Tibial artery (tissue), 4 donors: ENCODE measurements at regions not wholly inside any gene's neighbourhood (a gene's known extent, or its start where the extent isn't known, plus 50 kb on each side); places are given as distances from the start of the nearest gene placed in this dataset.

Source experiments
- DNase-seq, 2 donors: peaks; one replicate each; pipeline ENCODE4 v3.0.0-alpha.2; 2019
- H3K27ac ChIP-seq, 2 donors: fragments of 200-600 bp; sonication (generic) in 1 of 2; 1 replicate in 1 of 2; 2 replicates in 1 of 2; pipeline ENCODE4 v1.5.1; 2018 to 2019; ENCODE audit warnings: mild to moderate bottlenecking in 1 of 2
- H3K27me3 ChIP-seq, 2 donors: fragments of 200-600 bp; sonication (generic) in 1 of 2; one replicate each; pipeline versions ENCODE4 v1.5.1 to v1.6.0; 2016 to 2019
- H3K36me3 ChIP-seq, 3 donors: fragments of 200-600 bp; sonication (generic) in 2 of 3; one replicate each; pipeline ENCODE4 v1.5.1; 2016 to 2019; ENCODE audit warnings: mild to moderate bottlenecking in 2 of 3
- H3K4me1 ChIP-seq, 4 donors: fragments of 200-600 bp; sonication (generic) in 2 of 4; 1 replicate in 3 of 4; 2 replicates in 1 of 4; pipeline ENCODE4 v1.5.1; 2016 to 2019
- H3K4me3 ChIP-seq, 2 donors: fragments of 200-600 bp; sonication (generic) in 1 of 2; 1 replicate in 1 of 2; 2 replicates in 1 of 2; pipeline ENCODE4 v1.5.1; 2018 to 2019; ENCODE audit warnings: mild to moderate bottlenecking in 2 of 2
- H3K9me3 ChIP-seq, 3 donors: fragments of 200-600 bp; sonication (generic) in 1 of 3; one replicate each; pipeline ENCODE4 v1.5.1; 2016 to 2019
- CTCF ChIP-seq, 2 experiments: fragments of 200-600 bp in 1 of 2; fragments of 450-650 bp in 1 of 2; IDR thresholded peaks; one replicate each; pipeline ENCODE4 v1.5.1; 2017 to 2019; ENCODE audit warnings: antibody characterized with exemption in 2 of 2, mild to moderate bottlenecking in 1 of 2, moderate library complexity in 1 of 2
- intact Hi-C: fragments of 100-400 bp; cut with DNase I; formaldehyde crosslinking; loops from one replicate; pipeline ENCODE4 v1.15.0; 2023; ENCODE audit warnings: low total_unique reads

- Histone ChIP-seq H3K9me3 (no peaks in the 10 kb centered on the region), H3K36me3 (no peaks in the 10 kb centered on the region), H3K27ac (peak overlapping the region; percentile 67 to 72), H3K4me3 (no peak overlapping the region), H3K27me3 (no peaks in the 10 kb centered on the region), H3K4me1 (peaks cover 0 to 56% (median 37%) of the 10 kb centered on the region in 4 donors)
- peak; percentile 92 to 93 for DNase-seq
- no peak for TF ChIP-seq CTCF (IDR thresholded peaks at IDR 0.05)
- intact Hi-C loops = no loop called here
Observed at GRCh38 chr1:98325646-98326440, 335.7 kb upstream of the SNX7 start.

- H3K9me3 ChIP-seq = no peaks in the 10 kb centered on the region
- DNase-seq = peak; percentile 31 to 64
- peaks cover 0 to 56% (median 37%) of the 10 kb centered on the region in 4 donors for H3K4me1 ChIP-seq
- H3K27me3 ChIP-seq = no peaks in the 10 kb centered on the region
- H3K27ac ChIP-seq = peak overlapping the region; percentile 14 to 72
- H3K36me3 ChIP-seq = no peaks in the 10 kb centered on the region
- intact Hi-C loops = no loop called here
- no peak for TF ChIP-seq CTCF (IDR thresholded peaks at IDR 0.05)
- no peak overlapping the region for H3K4me3 ChIP-seq
Observed at GRCh38 chr1:98323906-98324358, 337.6 kb upstream of the SNX7 start.

- no peaks in the 10 kb centered on the region for H3K27me3 ChIP-seq
- intact Hi-C loops = no loop called here
- peaks cover 0 to 56% (median 37%) of the 10 kb centered on the region in 4 donors for H3K4me1 ChIP-seq
- no peaks in the 10 kb centered on the region for H3K9me3 ChIP-seq
- no peak for TF ChIP-seq CTCF (IDR thresholded peaks at IDR 0.05)
- no peak overlapping the region for H3K4me3 ChIP-seq
- H3K36me3 ChIP-seq = no peaks in the 10 kb centered on the region
- peak in 1 of 2 donors; percentile 41 for DNase-seq
- peak overlapping the region; percentile 14 to 72 for H3K27ac ChIP-seq
Observed at GRCh38 chr1:98323388-98323787, 338.1 kb upstream of the SNX7 start.

- DNase-seq = no peak
- Histone ChIP-seq H3K9me3 (no peaks in the 10 kb centered on the region), H3K27ac (peak overlapping the region in 1 of 2 donors; percentile 72), H3K27me3 (no peaks in the 10 kb centered on the region), H3K36me3 (no peaks in the 10 kb centered on the region), H3K4me1 (peaks cover 0 to 53% (median 36%) of the 10 kb centered on the region in 4 donors), H3K4me3 (no peak overlapping the region)
- no peak for TF ChIP-seq CTCF (IDR thresholded peaks at IDR 0.05)
- intact Hi-C loops = no loop called here
Observed at GRCh38 chr1:98322966-98323365, 338.6 kb upstream of the SNX7 start.

GRCh38 chr1:98322086-98322485, 339.4 kb upstream of the SNX7 start:
- no peak for TF ChIP-seq CTCF (IDR thresholded peaks at IDR 0.05)
- peaks cover 0 to 44% (median 29%) of the 10 kb centered on the region in 4 donors for H3K4me1 ChIP-seq
- H3K27me3 ChIP-seq = no peaks in the 10 kb centered on the region
- no peaks in the 10 kb centered on the region for H3K9me3 ChIP-seq
- no peak overlapping the region for H3K4me3 ChIP-seq
- intact Hi-C loops = no loop called here
- DNase-seq = no peak
- H3K27ac ChIP-seq = no peak overlapping the region
- H3K36me3 ChIP-seq = no peaks in the 10 kb centered on the region
